ENCODE measurements at regions not wholly inside any gene's neighbourhood (a gene's known extent, or its start where the extent isn't known, plus 50 kb on each side); places are given as distances from the start of the nearest gene placed in this dataset.

GRCh38 chr6:94372229-94372628 lies 952.9 kb upstream of the EPHA7 start:
- DNase-seq (ENCODE audit: low spot score) = no peak

DNA sequence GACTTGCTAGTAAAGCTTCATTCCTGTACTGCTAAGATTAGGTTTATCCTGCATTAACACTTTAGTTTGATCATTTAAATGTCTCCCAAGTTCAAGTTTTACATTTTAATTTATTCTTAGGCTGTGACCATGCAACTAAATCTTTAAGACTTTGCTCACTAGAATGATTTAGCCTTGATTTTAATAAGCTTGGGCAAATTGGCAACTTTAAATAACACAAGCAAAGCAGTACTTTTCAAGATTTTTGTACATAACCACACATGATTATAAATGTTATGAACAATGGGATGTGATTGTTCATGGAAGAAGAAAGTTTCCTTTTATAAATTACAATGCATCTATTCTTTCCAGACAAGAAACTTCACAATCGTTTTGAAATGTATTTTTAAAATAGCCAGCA lies 948.0 kb upstream of the EPHA7 start:
- DNase-seq (ENCODE audit: low spot score) = no peak

- DNase-seq (ENCODE audit: low spot score) = no peak
Observed at GRCh38 chr6:94362061-94362864, 942.9 kb upstream of the EPHA7 start.

DNA sequence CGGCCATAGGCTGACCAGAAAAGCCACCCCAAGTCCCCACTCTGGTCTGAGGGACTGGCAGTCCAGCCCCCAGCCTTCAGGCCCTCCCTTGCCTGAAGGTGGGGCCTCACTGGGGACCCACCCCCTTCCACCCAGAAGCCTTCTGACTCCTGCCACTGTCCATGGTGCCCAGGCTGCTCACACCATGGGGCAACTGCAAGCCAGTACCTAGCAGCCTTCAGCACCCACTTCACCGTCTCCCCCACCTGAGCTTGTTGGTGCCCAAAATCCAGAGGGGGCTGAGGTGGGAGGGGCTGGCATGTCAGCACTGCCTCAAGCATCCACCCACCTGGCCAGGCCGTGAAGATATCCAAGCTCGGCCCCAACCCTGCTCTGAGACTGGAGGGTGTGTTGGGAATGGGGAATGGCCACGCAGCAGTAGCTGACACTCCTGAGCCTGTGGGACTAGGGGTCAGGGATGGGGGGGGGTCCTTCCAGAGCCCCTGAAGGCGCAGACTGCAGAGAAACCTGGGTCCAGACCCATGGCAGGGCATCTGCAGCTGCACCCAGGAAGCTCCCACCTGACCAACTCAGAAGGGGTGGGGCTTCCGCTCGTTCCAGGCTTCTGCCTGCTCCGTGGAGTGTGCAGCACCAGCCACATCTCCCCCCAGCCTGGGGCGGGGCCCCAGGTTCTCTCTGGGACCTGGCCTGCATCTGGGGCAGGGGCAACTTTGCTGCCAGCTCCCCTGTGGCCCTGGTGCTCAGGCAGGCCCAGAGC lies 942.1 kb upstream of the EPHA7 start:
- no peak for DNase-seq (ENCODE audit: low spot score)

- DNase-seq (ENCODE audit: low spot score) = no peak
Observed at GRCh38 chr6:94357381-94357980, 938.1 kb upstream of the EPHA7 start.

- no peak for DNase-seq (ENCODE audit: low spot score)
Observed at GRCh38 chr6:94350833-94351232, 931.5 kb upstream of the EPHA7 start.

DNA sequence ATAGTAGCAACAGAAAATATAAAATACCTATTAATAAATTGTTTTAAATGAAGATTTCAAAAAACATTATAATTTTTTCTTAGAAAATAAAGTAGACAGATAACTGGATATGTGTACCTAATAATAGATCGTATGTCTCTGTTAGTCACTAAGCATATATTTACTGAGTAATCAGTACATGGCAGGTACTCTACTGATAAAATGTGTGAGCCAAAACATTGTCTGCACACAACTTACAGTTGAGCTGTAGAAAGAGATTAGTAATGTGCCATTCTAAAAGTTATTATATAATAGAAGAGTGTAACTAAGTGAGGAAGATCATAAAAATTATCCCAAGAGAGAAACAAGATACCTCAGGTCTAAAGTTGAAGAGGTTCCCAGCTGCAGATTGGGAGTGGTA lies 929.9 kb upstream of the EPHA7 start:
- no peak for DNase-seq (ENCODE audit: low spot score)

DNA sequence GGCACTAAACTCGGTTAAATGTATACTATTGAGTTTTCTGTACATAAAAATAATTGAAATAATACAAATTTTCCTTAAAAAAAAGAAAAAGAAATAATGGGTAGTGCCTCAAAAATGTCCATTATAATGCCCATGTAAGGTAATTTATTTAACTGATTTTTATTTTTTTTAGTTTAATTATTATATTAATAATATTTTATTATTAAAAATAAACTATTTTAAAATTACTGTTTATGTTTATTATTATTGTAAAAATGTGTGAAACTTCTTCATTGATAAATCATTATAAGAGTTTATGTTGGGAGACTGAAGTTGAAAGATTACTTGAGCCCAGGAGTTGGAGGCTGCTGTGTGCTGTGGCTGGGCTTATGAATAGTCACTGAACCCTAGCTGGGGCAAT lies 925.5 kb upstream of the EPHA7 start:
- no peak for DNase-seq (ENCODE audit: low spot score)

DNA sequence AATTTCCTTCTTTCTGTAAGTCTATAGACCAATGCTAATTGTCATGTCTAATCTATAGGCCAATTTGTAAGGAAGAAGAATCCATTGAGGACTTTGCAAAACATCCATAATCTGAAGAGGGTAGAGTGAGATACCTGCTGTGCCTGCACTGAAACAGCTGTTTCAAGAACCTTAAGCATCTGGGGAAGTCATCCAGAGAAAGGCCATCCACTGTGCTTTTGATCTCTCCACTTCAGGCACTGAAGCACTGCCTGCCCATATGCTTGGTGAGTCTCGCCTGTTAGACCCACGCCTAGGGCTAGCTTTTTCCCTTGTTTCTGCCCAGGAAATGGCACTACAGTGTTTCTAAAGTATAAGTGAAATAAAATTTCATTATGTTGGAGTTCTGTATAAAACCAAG lies 921.8 kb upstream of the EPHA7 start:
- DNase-seq (ENCODE audit: low spot score) = no peak

GRCh38 chr6:94323853-94324252 lies 904.5 kb upstream of the EPHA7 start:
- DNase-seq (ENCODE audit: low spot score) = no peak

DNA sequence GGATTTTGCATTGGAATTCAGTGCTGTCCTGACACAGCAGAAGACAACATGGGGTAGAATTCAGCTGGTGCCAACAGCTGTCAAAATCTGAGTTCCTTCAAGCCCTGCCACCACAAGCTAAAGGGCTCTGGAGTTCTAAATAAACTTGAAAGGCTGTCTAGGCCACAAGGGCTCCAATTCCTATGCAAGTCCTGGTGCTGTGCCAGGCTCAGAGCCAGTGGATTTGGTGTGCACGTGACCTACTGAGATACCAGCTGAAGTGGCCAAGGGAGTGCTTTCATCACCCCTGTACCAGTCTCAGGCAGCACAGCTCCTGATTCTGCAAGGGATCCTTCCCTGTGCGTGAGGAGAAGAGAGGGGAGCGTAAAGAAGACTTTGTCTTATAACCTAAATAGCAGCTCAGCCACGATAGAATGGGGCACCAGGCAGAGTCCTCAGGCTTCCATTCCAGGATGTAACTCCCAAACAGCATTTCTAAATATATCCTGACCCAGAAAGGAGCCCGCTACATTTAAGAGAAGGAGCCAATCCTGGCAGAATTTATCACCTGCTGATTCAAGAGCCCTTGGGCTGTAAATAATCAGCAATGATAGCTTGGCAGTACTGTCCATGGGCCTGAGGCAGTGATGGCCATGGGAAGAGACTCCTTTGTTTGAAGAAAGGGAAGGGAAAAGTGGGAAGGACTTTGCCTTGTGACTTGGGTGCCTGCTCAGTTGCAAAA lies 881.2 kb upstream of the EPHA7 start:
- DNase-seq (ENCODE audit: low spot score) = no peak

DNA sequence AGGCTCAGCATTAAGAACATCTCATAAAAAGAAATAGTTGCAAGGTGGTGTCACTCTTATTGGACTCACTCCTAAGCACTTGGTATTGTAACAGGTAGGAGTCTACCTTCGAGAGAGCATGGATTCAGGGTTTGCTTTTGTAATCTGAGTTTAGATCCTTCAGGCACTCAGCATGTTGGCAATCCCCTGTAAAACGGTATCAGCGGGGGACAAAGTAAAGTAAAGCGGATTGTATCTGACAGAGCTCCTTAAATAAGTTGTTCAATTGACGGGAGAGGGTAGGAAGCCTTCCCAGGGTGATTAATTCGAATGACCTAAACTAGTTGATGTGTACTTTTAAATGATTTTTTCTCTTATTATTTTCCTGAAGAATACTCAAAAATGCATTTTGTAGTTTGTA lies 869.8 kb upstream of the EPHA7 start:
- no peak for DNase-seq (ENCODE audit: low spot score)

GRCh38 chr6:94278146-94278545 lies 858.8 kb upstream of the EPHA7 start:
- no peak for DNase-seq (ENCODE audit: low spot score)

- no peak for DNase-seq (ENCODE audit: low spot score)
Observed at GRCh38 chr6:94272327-94272726, 853.0 kb upstream of the EPHA7 start.

- no peak for DNase-seq (ENCODE audit: low spot score)
Observed at GRCh38 chr6:94270091-94270948, 851.0 kb upstream of the EPHA7 start.

GRCh38 chr6:94269256-94269655 lies 849.9 kb upstream of the EPHA7 start:
- DNase-seq (ENCODE audit: low spot score) = no peak

- DNase-seq (ENCODE audit: low spot score) = no peak
Observed at GRCh38 chr6:94260765-94261164, 841.4 kb upstream of the EPHA7 start.

DNA sequence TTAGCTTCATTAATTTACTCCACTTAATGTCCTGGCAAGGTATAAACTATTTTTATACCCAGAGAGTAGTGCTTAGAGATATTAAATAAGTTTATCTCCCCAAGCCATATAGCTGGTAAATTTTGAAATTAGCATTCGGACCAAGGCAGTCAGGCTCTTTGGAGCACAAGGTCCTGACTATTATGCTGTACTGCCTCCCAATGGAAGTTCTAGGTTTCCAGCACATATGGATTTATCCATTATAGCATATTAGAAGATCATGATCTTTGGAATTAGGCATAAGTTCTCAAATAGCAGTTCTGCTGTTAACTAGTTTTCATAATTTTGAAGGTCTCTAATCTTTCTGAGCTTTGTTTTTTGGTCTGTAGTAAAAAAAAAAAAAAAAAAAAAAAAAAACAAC lies 835.3 kb upstream of the EPHA7 start:
- no peak for DNase-seq (ENCODE audit: low spot score)

DNA sequence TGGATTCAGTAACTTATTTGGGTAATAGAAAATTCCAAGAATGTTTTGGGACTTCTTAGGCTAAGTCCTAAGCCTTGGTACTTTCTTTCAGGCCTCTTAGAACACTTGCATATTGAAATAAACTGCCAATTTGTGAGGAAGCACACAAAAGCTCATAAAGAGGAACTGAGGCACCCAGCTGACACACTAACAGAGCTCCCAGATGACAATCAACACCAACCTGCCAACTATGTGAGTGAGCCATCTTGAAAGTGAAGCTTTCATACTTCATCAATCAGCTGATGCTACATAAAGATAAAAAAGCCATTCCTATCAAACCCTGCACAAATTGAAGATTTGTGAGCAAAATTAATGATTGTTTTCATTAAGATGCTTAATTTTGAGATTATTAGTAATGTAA lies 832.5 kb upstream of the EPHA7 start:
- DNase-seq (ENCODE audit: low spot score) = no peak

DNA sequence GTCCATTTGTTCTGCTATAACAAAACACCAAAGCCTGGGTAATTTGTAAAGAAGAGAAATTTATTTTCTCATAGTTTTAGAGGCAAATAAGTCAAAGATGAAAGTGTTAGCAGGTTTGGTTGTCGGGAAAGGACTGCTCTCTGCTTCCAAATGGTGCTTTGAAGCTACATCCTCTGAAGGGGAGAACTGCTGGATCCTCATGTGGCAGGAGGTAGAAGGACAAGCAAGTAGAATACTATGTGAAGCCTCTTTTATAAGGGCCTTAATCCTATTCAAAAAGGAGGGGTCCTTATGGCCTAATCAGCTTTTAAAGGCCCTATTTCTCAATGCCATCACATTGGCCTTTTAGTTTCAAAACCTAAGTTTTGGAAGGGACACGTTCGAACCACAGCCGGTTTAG lies 826.0 kb upstream of the EPHA7 start:
- no peak for DNase-seq (ENCODE audit: low spot score)

GRCh38 chr6:94238868-94239267 lies 819.5 kb upstream of the EPHA7 start:
- DNase-seq (ENCODE audit: low spot score) = no peak

GRCh38 chr6:94227741-94228140 lies 808.4 kb upstream of the EPHA7 start:
- DNase-seq (ENCODE audit: low spot score) = no peak

All from COLO829 (cell line).